Liver (tissue), 3 donors: ENCODE measurements at regions not wholly inside any gene's neighbourhood (a gene's known extent, or its start where the extent isn't known, plus 50 kb on each side); places are given as distances from the start of the nearest gene placed in this dataset.

Experiments used
- CTCF ChIP-seq: fragments of 150-350 bp; IDR thresholded peaks from 2 replicates; pipeline ENCODE4 v1.5.1; 2017; ENCODE audit warnings: improper control_type of control experiment, low read depth, low read length; ENCODE audit not compliant: missing input control
- EGR1 ChIP-seq, 2 donors: IDR thresholded peaks; 2 replicates each; pipeline ENCODE4 v1.6.1; 2016 to 2018; ENCODE audit warnings: antibody characterized with exemption in 2 of 2, low read depth in 2 of 2
- FOXA1 ChIP-seq: IDR thresholded peaks from 2 replicates; pipeline ENCODE4 v1.6.1; 2016; ENCODE audit warnings: antibody characterized with exemption
- GABPA ChIP-seq, 2 donors: IDR thresholded peaks in 1 of 2; conservative IDR thresholded peaks in 1 of 2; 2 replicates each; pipeline ENCODE4 v1.6.1; 2016; ENCODE audit warnings: antibody characterized with exemption in 2 of 2, mild to moderate bottlenecking in 1 of 2, moderate library complexity in 1 of 2
- HNF4A ChIP-seq, 2 donors: conservative IDR thresholded peaks; 2 replicates each; pipeline ENCODE4 v1.6.1; 2016; ENCODE audit warnings: antibody characterized with exemption in 2 of 2, mild to moderate bottlenecking in 2 of 2
- HNF4G ChIP-seq: IDR thresholded peaks from 2 replicates; pipeline ENCODE4 v1.6.1; 2016; ENCODE audit warnings: antibody characterized with exemption
- JUND ChIP-seq, 2 donors: IDR thresholded peaks; 2 replicates each; pipeline ENCODE4 v1.6.1; 2016; ENCODE audit warnings: antibody characterized with exemption in 2 of 2
- MAX ChIP-seq: IDR thresholded peaks from 2 replicates; pipeline ENCODE4 v1.6.1; 2016; ENCODE audit warnings: antibody characterized with exemption
- RAD21 ChIP-seq, 2 donors: IDR thresholded peaks; 2 replicates each; pipeline ENCODE4 v1.6.1; 2016; ENCODE audit warnings: antibody characterized with exemption in 2 of 2, mild to moderate bottlenecking in 2 of 2
- REST ChIP-seq: IDR thresholded peaks from 2 replicates; pipeline ENCODE4 v1.6.1; 2016; ENCODE audit warnings: antibody characterized with exemption, mild to moderate bottlenecking
- TAF1 ChIP-seq: conservative IDR thresholded peaks from 2 replicates; pipeline ENCODE4 v1.6.1; 2016; ENCODE audit warnings: antibody characterized with exemption, mild to moderate bottlenecking
- YY1 ChIP-seq: IDR thresholded peaks from 2 replicates; pipeline ENCODE4 v1.6.1; 2016; ENCODE audit warnings: antibody characterized with exemption, mild to moderate bottlenecking
- ZBTB33 ChIP-seq: IDR thresholded peaks from 2 replicates; pipeline ENCODE4 v1.6.1; 2016; ENCODE audit warnings: antibody characterized with exemption
- donor health status: healthy.
- donor health status: healthy.

- TF ChIP-seq CTCF (no peak), ZBTB33 (no peak), REST (no peak), RAD21 (IDR thresholded peaks at IDR 0.05) (no peak), HNF4A (conservative IDR thresholded peaks at IDR 0.05) (no peak), FOXA1 (no peak), MAX (no peak), HNF4G (no peak), YY1 (no peak), JUND (IDR thresholded peaks at IDR 0.05) (no peak), TAF1 (no peak), GABPA (IDR thresholded peaks at IDR 0.05 in 1 of 2, conservative IDR thresholded peaks at IDR 0.05 in 1 of 2) (no peak), EGR1 (IDR thresholded peaks at IDR 0.05; ENCODE audit: low read depth in 2 of 2) (no peak)
These were observed 276.5 kb downstream of the NUAK1 start for GRCh38 chr12:105862163-105862821.
